SH-SY5Y (cell line): ENCODE measurements at regions not wholly inside any gene's neighbourhood (a gene's known extent, or its start where the extent isn't known, plus 50 kb on each side); places are given as distances from the start of the nearest gene placed in this dataset.

Experiments
- GATA2 ChIP-seq: IDR thresholded peaks from 2 replicates; pipeline ENCODE4 v1.6.1; 2011; ENCODE audit warnings: mild to moderate bottlenecking, low read depth, low read length
- GATA3 ChIP-seq: IDR thresholded peaks from 2 replicates; pipeline ENCODE4 v1.6.1; 2011; ENCODE audit warnings: low read depth, mild to moderate bottlenecking, low read length, moderate library complexity

- TF ChIP-seq GATA3 (no peak), GATA2 (no peak)
These were observed 327.0 kb downstream of the KLF5 start for GRCh38 chr13:73385848-73386247.
